HG03135 (cell line): ENCODE measurements at regions not wholly inside any gene's neighbourhood (a gene's known extent, or its start where the extent isn't known, plus 50 kb on each side); places are given as distances from the start of the nearest gene placed in this dataset.

Experiments
- ATAC-seq: cut with Tn5 transposase; IDR thresholded peaks from one replicate; pipeline ENCODE4 v1.9.1; 2021; ENCODE audit warnings: mild to moderate bottlenecking, moderate library complexity; ENCODE audit not compliant: unreplicated experiment

DNA sequence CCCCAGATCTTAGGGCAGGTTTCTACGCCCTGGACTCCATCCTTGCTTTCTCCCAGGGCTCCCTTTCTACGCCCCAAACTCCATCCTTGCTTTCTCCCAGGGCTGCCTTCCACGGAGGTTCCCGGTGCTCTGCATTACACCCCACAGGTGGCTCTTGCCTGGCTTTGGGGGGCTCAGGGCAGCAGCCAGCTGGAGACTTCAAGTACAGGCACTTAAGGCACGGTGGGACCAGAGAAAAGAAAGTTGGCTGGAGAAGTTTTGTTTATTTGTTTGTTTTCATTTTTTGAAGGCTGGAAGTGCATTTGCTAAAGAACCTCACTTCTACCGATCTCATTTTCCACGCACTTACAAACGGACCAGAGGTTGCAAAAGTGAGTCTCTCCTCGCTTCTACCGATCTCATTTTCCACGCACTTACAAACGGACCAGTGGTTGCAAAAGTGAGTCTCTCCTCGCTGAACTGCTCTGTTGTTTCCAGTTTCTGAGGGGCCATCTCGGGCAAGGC is 103.8 kb upstream of the MED13L start:
- no peak for ATAC-seq

DNA sequence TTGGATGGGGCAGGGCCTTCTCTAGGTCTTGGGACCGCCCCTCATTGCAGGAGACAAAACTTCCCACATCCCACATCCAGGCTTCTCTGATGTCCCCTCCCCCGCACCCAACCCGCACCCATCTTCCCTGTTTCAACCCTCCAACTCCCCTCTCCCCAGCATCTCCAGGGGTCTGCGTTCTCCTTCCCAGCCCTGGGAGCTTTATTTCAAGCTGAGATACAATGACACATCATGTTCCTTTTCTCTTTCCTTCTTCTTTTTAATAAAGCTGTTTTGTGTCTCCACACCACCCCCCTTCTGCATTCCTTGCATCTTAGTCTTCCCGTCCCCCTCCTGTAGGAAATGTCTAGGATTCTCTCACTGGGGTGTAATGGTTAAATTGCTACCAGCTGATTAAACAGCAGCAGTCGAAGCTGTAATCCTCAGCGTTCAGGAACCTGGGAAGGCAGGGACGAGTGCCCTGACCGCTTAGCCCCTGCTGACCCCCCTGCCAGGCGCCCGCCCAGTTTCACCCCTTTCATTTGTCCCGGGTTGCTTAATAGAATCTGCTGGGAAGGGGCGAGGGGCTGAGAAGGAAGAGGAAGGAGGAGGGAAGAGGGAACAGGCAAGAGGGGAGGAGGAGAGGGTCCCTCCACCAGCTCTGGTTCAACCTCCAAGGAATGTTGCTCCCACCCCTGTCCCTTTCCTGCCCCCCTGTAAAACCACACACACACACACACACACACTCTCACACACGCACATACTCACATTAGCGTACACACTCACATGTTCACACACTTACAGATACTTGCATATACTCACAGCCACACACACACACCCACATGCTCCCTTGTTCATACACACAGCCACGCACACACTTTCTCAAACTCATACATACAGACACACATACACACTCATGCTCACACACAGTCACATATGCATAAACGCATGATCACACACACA is 104.5 kb upstream of the MED13L start:
- no peak for ATAC-seq

DNA sequence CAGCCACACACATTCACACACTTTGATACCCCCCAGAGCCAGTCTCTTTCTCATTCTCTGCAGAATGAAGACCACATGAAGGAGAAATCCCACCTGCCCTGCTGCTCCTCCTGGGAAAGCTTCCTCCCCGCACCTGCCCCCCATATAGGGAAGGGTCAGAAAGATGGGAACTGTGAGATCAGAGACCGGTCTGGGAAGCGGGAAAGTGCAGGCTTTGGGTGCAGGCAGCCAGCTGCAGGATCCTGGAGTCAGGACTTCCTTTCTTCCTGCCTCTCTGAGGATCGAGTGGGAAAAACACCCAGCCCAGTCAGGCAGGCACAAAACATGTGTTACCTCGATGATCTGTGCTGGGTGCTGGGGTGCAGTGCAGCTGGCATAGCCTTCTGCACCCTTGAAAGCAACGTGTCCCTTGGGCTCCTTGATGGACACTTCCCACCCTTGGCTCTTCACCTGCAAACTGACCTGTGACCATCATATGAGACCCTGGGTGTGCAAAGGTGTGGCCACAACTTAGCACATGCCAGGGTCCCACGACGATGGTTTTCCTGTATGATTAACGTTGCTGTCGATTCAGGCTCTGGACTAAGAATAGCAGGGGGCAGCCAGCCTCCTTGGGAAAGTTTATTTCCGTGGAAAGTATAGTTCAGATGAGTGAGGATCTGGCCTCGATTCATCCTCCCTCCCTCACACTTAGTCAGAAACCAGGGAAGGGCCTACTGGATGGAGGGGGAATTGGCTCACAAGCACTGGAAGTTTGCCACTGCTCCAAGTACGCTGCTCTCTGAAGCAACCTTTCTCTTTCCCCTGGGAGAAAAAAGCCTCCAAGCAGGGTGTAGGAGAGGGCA is 105.4 kb upstream of the MED13L start:
- no peak for ATAC-seq

GRCh38 chr12:116384175-116384574 is 106.7 kb upstream of the MED13L start:
- no peak for ATAC-seq

DNA sequence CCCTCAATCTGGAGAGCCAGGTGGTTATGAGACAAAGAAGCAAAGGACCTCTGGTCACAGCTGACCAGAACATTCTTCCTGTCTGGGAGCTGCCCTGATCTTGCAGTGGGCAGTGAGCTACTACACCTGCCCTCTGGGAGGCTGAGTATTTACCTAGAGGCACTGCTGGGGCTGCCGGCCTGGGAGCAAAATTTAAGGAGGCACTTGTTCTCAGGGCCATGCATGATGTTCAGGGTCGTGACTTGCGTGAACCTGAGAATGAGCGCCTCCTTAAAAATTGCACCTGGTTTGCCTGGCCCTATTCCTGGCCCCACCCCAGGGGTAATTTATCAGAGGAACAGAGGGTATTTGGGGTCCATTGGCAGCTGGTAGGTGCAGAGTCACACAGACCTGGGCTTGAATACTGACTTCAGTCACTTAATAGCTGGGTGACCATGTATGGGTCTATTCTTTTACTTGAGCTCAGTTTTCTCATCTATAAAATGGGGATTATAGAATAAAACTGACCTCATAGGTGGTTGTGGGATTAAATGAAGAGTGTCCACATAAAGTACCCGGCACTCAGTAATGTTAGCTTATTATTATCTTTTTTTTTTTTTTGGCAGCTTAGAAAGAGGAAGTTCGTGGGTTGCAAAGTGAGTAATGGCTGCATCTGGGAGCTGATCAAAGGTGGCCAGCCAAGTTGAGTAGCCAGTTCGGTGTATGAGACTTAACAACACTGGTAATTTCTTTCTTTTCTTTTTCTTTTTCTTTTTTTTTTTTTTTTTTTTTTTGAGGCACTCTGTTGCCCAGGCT is 107.4 kb upstream of the MED13L start:
- no peak for ATAC-seq

DNA sequence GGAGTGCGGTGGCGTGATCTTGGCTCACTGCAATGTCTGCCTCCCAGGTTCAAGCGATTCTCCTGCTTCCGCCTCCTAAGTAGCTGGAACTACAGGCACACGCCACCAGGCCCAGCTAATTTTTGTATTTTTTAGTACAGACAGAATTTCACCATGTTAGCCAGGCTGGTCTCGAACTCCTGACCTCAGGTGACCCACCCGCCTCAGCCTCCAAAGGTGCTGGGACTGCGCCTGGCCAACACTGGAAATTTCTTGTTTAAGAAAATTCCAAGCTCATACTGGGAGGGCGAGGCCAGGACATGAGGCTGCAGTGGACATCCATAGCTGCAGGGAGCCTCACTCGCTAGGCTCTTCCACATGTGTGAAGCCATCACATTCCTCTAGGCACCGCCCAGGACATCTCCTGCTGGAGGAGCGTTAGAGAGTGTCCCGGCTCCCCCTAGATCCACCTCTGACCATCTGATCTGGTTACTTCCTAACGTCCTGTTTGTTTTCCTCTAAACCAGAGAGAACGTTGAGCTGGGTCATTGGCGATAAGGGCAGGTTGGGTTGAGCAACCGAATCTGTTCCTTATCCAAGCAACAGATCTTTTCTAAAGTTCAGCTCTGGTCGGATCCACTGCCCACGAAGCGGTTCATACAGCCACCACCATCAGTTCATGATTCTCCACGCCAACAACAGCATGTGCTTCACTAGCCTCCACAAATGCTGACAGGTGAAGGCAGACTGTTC is 108.2 kb upstream of the MED13L start:
- ATAC-seq = no peak

DNA sequence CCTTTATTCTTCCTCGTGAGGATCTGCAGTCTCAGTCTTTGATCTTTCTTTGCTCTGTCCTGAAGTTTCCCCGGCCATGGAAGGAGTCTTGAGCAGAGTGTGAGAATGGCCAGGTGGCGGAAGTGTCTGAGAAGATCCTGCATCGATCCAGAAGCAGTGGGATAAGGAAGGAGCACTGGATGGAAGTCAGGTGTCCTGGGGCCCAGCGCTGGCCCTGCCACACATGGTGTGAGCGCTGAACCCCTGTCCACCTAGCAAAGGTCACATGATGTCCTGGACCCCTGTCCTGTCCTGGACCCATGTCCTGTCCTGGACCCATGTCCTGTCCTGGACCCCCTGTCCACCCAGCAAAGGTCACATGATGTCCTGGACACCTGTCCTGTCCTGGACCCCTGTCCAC is 111.8 kb upstream of the MED13L start:
- ATAC-seq = no peak

GRCh38 chr12:116389990-116390389 is 112.5 kb upstream of the MED13L start:
- ATAC-seq = no peak

GRCh38 chr12:116390401-116391335 is 113.2 kb upstream of the MED13L start:
- ATAC-seq = no peak

DNA sequence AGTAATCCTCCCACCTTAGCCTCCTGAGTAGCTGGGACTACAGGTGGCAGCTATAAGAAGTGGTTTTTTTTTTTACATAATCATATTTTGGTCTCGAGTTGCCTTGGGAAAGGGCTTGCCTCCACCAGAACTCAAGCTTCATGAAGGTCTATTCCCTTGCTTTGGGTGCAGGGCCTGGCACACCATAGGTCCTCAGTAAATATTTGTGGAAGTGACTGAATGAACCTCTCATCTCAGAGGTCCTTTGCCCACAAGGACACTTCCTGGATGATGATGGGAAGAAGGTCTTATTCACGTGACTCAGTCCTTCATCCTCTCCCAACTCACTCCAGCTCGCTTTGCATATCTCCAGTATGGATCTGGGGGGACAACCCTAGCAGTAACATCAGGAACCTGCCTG is 114.0 kb upstream of the MED13L start:
- ATAC-seq = no peak

- ATAC-seq = no peak
These were observed 114.6 kb upstream of the MED13L start for GRCh38 chr12:116392061-116392460.

DNA sequence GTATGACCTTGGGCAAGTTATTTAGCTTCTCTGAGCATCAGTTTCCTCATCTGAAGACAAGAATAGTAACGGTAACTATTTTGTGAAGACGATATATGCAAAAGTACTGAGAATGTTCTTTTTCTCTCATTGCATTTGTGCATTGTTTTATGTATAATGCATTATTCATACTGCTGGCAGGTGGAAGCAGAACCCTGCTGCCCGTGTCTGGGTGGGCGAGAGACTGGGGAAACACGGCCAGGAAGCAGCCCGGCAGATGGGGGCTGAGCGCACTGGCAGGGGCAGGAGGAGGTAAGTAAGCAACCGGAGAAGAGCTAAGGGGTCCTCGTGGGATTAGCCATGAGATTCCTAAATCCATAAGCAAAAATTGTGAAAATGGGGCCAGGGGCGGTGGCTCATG is 115.8 kb upstream of the MED13L start:
- ATAC-seq = no peak

GRCh38 chr12:116393859-116394650 is 116.6 kb upstream of the MED13L start:
- ATAC-seq = no peak

DNA sequence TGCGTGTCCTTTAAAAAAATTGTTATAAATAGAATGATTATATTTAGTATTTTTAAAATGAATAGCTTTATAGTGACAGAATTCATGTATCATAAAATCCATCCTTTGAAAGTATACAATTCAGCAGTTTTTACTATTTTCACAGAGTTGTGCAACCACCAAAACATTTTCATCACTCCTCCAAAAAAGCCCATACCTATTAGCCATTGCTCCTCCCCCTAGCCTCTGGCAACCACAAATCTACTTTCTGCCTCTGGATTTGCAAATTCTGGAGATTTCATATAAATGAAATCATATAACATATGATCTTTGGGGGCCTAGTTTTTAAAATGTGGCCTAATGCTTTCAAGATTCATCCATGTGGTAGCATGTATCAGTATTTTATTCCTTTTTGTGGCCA is 117.9 kb upstream of the MED13L start:
- no peak for ATAC-seq

DNA sequence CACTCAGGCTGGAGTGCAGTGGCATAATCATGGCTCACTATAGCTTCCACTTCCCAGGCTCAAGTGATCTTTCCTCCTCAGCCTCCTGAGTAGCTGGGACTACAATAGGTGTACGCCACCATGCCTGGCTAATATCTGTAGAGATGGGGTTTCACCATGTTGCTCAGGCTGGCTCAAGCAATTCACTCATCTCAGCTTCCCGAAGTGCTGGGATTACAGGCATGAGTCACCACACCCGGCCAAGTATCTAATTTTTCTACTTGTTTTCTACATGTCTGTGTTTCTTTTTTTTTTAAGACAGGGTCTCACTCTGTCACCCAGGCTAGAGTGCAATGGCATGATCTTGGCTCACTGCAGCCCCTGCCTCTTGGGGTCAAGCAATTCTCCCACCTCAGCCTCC is 119.7 kb upstream of the MED13L start:
- no peak for ATAC-seq

GRCh38 chr12:116398193-116398592 is 120.7 kb upstream of the MED13L start:
- ATAC-seq = no peak

GRCh38 chr12:116399055-116399454 is 121.6 kb upstream of the MED13L start:
- ATAC-seq = no peak

DNA sequence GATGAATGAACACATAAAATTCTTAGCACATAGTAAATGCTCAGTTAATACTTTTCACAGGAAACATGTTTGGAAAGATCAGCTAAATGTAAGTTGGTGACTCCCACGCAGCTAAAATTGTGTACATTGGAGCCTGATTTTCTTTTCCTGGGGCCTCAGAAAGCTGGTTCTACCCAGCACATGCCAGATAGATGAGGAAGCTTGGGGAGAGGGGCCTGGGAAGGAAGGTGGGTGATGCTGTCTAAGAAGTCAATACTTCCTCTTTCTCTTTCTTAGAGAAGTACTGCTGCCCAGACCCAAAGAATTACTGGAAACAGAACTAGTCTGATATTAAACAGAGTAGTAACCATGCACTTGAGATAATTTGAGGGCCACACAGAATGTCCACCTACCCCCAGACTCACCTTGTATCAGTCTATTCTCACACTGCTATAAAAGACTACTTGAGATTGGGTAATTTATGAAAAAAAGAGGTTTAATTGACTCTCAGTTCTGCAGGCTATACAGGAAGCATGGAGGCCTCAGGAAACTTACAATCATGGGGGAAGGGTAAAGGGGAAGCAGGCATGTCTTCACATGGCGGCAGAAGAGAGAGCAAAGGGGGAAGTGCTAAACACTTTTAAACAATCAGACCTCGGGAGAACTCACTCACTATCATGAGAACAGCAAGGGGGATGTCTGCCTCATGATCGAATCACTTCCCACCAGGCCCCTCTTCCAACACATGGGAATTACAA is 123.3 kb upstream of the MED13L start:
- ATAC-seq = no peak
